Small intestine (tissue), 7 donors: ENCODE measurements at regions not wholly inside any gene's neighbourhood (a gene's known extent, or its start where the extent isn't known, plus 50 kb on each side); places are given as distances from the start of the nearest gene placed in this dataset.
"Not testable (repeated sequence)": the region's sequence is repeated elsewhere in the genome, so short reads cannot be mapped to it uniquely, and the experiment has no call there.

Experiments
- DNase-seq, 2 donors: peaks; one replicate each; pipeline versions ENCODE4 v3.0.0 to v3.0.0-alpha.2; 2013
- FAIRE-seq: peaks from 2 replicates; lab custom pipeline; 2012; peaks lifted over from hg19 to GRCh38; lab: Jason Lieb, UNC
- H3K27ac ChIP-seq, 3 donors: one replicate each; pipeline ENCODE4 v1.5.1; 2013; ENCODE audit warnings: low read length in 2 of 3, mild to moderate bottlenecking in 2 of 3, control low read depth in 1 of 3, inconsistent platforms in 1 of 3, low read depth in 1 of 3, moderate library complexity in 1 of 3
- H3K27me3 ChIP-seq, 3 donors: one replicate each; pipeline ENCODE4 v1.6.1; 2013; ENCODE audit warnings: low read length in 3 of 3, inconsistent platforms in 1 of 3; ENCODE audit not compliant: control insufficient read depth in 3 of 3, insufficient read depth in 3 of 3
- H3K36me3 ChIP-seq, 3 donors: one replicate each; pipeline ENCODE4 v1.6.1; 2013; ENCODE audit warnings: low read length in 3 of 3, inconsistent platforms in 1 of 3, low read depth in 1 of 3, mild to moderate bottlenecking in 1 of 3, moderate library complexity in 1 of 3; ENCODE audit not compliant: control insufficient read depth in 3 of 3, insufficient read depth in 2 of 3
- H3K4me1 ChIP-seq, 3 donors: one replicate each; pipeline ENCODE4 v1.6.1; 2013; ENCODE audit warnings: low read length in 2 of 3, inconsistent platforms in 1 of 3, low read depth in 1 of 3, mild to moderate bottlenecking in 1 of 3, moderate library complexity in 1 of 3; ENCODE audit not compliant: control insufficient read depth in 3 of 3, insufficient read depth in 2 of 3
- H3K4me3 ChIP-seq, 3 donors: one replicate each; pipeline ENCODE4 v1.5.1; 2013; ENCODE audit warnings: low read length in 3 of 3, control low read depth in 1 of 3, inconsistent platforms in 1 of 3, low read depth in 1 of 3, mild to moderate bottlenecking in 1 of 3, moderate library complexity in 1 of 3
- H3K9me3 ChIP-seq, 2 donors: one replicate each; pipeline ENCODE4 v1.6.1; 2013; ENCODE audit warnings: low read depth in 1 of 2, low read length in 1 of 2; ENCODE audit not compliant: control insufficient read depth in 2 of 2, insufficient read depth in 1 of 2
- WGBS, 3 donors: extraction: QIAGEN DNeasy Blood & Tissue Kit; methylation state at CpG; one replicate each; pipeline ENCODE4 v1.1.7; 2013; 5-methylcytosine and 5-hydroxymethylcytosine counted together
- donor health status: healthy with polysubstance abuse.
- donor health status: control.
- donor health status: control.
- donor health status: Bipolar disorder and iron deficiency.
- donor health status: healthy.

- peaks cover 0 to 5% of the 10 kb centered on the region in 2 donors for H3K9me3 ChIP-seq
- no peak overlapping the region for H3K27ac ChIP-seq
- H3K27me3 ChIP-seq, result peaks cover 0 to 5% (median 0%) of the 10 kb centered on the region in 3 donors
- DNase-seq, result no peak
- no peak overlapping the region for H3K4me3 ChIP-seq
- no peaks in the 10 kb centered on the region for H3K36me3 ChIP-seq
- WGBS, 3 donors, result 90 to 95% (median 93%) methylated on average over 23 of the region's 23 CpGs
- H3K4me1 ChIP-seq, result no peaks in the 10 kb centered on the region
- FAIRE-seq, result no peak
Observed at GRCh38 chr18:76273036-76273545, 222.0 kb downstream of the ZNF516 start.

- DNase-seq, H3K9me3 ChIP-seq, H3K27ac ChIP-seq, H3K4me3 ChIP-seq, H3K27me3 ChIP-seq, H3K36me3 ChIP-seq, FAIRE-seq: not testable (repeated sequence)
- WGBS, 3 donors, result 90 to 96% (median 93%) methylated on average over 6 of the region's 6 CpGs
- H3K4me1 ChIP-seq, result peaks cover 0 to 18% (median 0%) of the 10 kb centered on the region in 3 donors
Observed at GRCh38 chr18:76267423-76267822, 227.6 kb downstream of the ZNF516 start.

GRCh38 chr18:76266236-76266991 is 228.6 kb downstream of the ZNF516 start:
- Histone ChIP-seq H3K9me3 (no peaks in the 10 kb centered on the region), H3K36me3 (no peaks in the 10 kb centered on the region), H3K4me3 (peak overlapping the region in 1 of 3 donors; percentile 24), H3K27me3 (no peaks in the 10 kb centered on the region), H3K4me1 (peaks cover 0 to 18% (median 0%) of the 10 kb centered on the region in 3 donors), H3K27ac (peak overlapping the region; percentile 60 to 86 (median 78))
- DNase-seq (no peak), FAIRE-seq (no peak)
- 87 to 96% (median 94%) methylated on average over 9 of the region's 9 CpGs for WGBS, 3 donors

- WGBS, 3 donors, result 9 to 18% (median 10%) methylated on average over 9 of the region's 9 CpGs
- H3K4me3 ChIP-seq, result peak overlapping the region in 2 of 3 donors; percentile 4 to 24
- no peaks in the 10 kb centered on the region for H3K36me3 ChIP-seq
- peaks cover 0 to 18% (median 0%) of the 10 kb centered on the region in 3 donors for H3K4me1 ChIP-seq
- FAIRE-seq (no peak), DNase-seq (peak; percentile 64 to 82)
- H3K27ac ChIP-seq, result peak overlapping the region; percentile 60 to 86 (median 78)
- H3K27me3 ChIP-seq, result no peaks in the 10 kb centered on the region
- no peaks in the 10 kb centered on the region for H3K9me3 ChIP-seq
Observed at GRCh38 chr18:76265497-76266235, 229.4 kb downstream of the ZNF516 start.

- 69 to 86% (median 71%) methylated on average over 10 of the region's 10 CpGs for WGBS, 3 donors
Observed at GRCh38 chr18:76264876-76265250, 230.2 kb downstream of the ZNF516 start.

GRCh38 chr18:76264198-76264875 is 230.7 kb downstream of the ZNF516 start:
- H3K4me1 ChIP-seq, result peaks cover 0 to 18% (median 0%) of the 10 kb centered on the region in 3 donors
- DNase-seq (peak; percentile 61 to 82), FAIRE-seq (no peak)
- H3K9me3 ChIP-seq, result no peaks in the 10 kb centered on the region
- peaks cover 0 to under 1% (median 0%) of the 10 kb centered on the region in 3 donors for H3K27me3 ChIP-seq
- WGBS, 3 donors, result 47 to 68% (median 59%) methylated on average over 18 of the region's 18 CpGs
- H3K36me3 ChIP-seq, result no peaks in the 10 kb centered on the region
- no peak overlapping the region for H3K4me3 ChIP-seq
- no peak overlapping the region for H3K27ac ChIP-seq

More at GRCh38 chr18:76264876-76265250, 230.2 kb downstream of the ZNF516 start:
- no peaks in the 10 kb centered on the region for H3K27me3 ChIP-seq
- no peak for DNase-seq
- no peak overlapping the region for H3K27ac ChIP-seq
- peaks cover 0 to 18% (median 0%) of the 10 kb centered on the region in 3 donors for H3K4me1 ChIP-seq
- no peaks in the 10 kb centered on the region for H3K9me3 ChIP-seq
- no peak for FAIRE-seq
- H3K36me3 ChIP-seq, result no peaks in the 10 kb centered on the region
- no peak overlapping the region for H3K4me3 ChIP-seq

GRCh38 chr18:76263046-76264005 is 231.7 kb downstream of the ZNF516 start:
- DNase-seq (no peak), FAIRE-seq (no peak)
- Histone ChIP-seq H3K9me3 (no peaks in the 10 kb centered on the region), H3K27ac (no peak overlapping the region), H3K4me1 (peaks cover 0 to 18% (median 0%) of the 10 kb centered on the region in 3 donors), H3K27me3 (peaks cover 0 to 5% (median 0%) of the 10 kb centered on the region in 3 donors), H3K36me3 (no peaks in the 10 kb centered on the region), H3K4me3 (no peak overlapping the region)
- WGBS, 3 donors, result 67 to 80% (median 79%) methylated on average over 18 of the region's 18 CpGs
